ENCODE measurements at regions not wholly inside any gene's neighbourhood (a gene's known extent, or its start where the extent isn't known, plus 50 kb on each side); places are given as distances from the start of the nearest gene placed in this dataset.

DNA sequence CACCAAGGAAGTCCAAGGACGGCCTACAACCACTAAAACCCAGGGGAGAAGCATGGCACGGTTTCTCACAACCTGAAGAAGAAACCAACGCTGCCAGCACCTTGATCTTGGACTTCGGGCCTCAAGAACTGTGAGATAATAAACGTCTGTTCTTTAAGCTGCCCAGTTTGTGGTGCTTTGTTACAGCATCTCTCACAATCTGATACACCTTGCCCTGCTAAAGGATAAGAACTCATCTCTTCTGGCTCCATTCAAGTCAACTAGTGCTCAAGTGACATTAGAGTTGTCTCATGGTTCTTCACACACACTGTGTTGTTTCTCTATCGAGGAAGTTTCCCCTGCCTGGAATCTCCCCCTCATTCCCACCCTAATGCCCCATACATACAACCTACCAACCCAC is 314.4 kb upstream of the RUNX1 start:
- ATAC-seq: no peak
- intact Hi-C loops (cut with micrococcal nuclease): no loop called here

DNA sequence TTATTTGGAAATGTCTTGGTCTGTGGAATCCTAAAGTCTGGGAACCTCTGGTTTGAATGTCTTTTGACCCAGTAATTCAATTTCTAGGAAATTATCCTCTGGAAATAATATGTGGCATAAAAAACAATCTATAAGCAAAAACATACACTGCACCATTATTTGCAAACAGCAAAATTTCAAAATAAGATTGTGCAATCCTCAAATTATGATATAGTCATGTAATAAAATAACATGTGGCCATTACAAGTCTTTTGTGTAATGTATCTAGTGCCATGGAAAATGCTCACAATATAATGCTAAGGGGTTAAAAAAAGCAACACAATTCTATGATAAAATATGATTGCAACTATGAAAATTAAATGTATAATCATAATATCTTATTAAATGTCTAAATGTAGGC is 312.9 kb upstream of the RUNX1 start:
- intact Hi-C loops (cut with micrococcal nuclease): no loop called here
- ATAC-seq (no peak), DNase-seq (no peak)

More for the DNA sequence above, 314.4 kb upstream of the RUNX1 start:
- no peak for DNase-seq

DNA sequence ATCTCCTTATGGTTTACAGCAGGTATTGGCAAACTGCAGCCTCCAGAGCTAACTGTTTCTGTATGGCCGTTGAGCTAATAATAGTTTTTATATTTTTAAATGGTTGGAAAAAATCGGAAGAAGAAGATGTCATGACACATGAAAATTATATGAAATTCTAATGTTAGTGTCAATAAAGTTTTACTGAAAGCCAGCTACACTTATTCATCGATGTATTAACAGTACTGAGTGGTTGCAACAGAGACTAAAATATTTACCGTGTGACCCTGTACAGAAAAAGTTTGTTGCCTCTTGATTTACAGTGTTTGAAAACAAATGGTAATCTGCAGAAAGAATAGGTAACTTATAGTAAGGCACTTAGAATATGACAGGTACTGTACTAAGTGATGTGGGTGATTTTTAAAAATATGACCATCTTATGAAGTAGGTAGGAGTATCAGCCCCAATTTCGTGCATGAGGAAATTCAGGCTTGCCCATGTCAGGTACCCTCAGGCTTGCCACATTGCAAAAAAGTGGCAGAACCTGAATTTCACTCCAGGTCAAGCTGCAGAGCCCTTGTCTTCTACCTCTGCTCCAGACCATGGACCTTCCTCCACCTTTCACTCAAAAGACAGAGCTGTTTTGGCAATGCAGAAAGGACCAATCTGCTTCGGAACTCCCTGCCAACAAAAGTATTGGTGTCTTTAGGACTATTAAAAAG is 311.9 kb upstream of the RUNX1 start:
- DNase-seq (no peak), ATAC-seq (no peak)
- intact Hi-C loops (cut with micrococcal nuclease): no loop called here

DNA sequence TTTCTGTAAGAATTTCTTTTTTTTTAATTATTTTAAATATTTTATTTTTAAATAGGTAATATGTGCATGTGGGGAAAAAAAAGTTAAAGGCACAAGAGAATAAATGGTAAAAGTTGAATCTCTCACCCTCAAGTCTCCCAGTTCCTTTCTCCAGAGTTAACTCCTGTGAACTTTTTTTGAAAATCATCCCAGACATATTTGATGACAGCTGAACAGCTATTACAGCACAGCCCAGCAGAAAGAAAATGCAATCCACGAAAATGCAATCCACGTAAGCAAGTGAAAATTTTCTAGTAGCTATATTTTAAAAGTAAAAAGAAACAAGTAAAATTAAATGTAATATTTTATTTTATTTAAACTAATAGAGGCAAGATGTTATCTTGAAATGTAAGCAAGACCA is 310.0 kb upstream of the RUNX1 start:
- intact Hi-C loops (cut with micrococcal nuclease): no loop called here
- DNase-seq (no peak), ATAC-seq (no peak)

DNA sequence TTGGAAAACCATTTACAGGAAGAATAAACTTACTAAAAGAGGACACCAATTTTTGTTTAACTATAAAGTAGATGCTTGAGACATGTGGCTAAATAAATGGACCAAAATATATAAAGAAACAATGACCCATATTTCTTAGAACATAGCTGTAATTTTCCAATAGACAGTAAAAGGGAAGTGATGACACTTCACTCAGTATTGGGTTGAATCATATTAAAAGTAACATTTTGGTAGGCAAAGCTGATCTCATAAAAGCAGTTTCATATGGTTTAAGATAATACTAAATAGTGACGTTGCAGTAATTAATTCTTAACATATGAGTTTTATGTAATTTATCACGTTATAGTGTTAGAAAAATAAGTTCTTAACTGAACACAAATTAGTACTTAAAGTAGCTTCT is 308.9 kb upstream of the RUNX1 start:
- DNase-seq (no peak), ATAC-seq (no peak)
- intact Hi-C loops (cut with micrococcal nuclease): no loop called here

DNA sequence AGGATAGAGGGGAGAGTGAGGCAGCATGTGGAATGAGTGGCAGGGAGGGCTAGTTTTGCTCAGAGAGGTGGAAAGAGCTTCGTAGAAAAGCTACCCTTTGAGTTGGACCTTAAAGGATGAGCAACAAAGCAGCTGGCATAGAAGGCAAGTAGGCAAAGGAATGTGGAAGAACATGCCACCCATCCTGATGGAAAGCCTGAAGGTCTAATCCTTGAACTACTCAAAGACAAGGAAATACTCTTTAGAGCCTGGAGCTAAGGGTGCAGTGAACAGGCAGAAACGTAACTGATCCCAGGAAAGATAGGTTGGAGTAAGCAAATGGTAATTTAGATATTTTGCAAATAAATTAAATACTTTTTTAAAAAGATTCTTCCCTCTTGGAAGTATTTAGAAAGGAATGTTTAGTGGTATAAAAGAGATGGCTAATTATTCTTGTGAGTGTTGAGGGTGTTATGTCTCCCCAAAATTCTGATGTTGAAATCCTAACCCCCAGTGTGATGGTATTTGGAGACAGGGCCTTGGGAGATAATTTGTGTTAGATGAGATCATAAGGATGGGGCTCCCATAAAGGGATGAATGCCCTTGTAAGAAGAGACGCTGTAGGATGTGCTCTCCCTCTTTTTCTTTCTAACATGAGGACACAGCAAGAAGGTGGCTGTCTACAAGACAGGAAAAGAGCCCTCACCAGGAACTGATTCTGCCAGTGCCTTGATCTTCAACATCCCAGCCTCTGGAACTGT is 308.1 kb upstream of the RUNX1 start:
- ATAC-seq (no peak), DNase-seq (no peak)
- intact Hi-C loops (cut with micrococcal nuclease): no loop called here

DNA sequence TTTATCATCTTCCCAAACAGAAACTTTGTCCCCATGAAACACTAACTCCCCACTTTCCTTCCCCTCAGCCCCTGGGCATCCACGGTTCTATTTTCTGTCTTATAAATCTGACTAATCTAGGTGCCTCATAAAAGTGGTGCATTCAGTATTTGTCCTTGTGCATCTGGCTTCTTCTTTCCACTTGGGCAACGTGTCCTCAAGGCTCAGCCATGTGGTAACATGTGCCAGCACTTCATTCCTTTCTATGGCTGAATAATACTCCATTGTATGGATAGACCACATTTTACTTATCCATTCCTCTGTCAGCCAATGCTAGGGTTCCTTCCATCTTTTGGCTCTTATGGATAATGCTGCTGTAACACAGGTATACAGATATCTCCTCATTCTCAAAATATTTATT is 305.0 kb upstream of the RUNX1 start:
- DNase-seq (no peak), ATAC-seq (no peak)
- intact Hi-C loops (cut with micrococcal nuclease): no loop called here

DNA sequence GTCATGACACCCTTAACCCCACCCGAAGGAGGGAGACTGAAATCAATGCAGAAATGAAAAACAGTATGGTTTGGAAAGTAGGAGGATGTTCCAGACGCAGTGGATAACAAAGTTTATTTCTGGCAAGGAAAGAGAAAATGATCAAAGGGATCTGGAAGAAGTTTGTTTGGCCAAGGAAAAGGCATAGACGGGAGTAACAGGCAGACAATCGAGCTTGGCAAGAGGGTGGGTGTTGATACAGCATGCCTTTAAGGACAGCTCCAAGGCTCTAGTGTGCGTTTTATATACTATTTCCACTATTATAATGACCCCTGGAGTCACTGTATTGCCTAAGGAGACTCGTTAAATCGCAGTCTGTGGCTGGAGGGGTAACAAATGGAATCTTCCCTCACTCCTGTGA is 303.7 kb upstream of the RUNX1 start:
- intact Hi-C loops (cut with micrococcal nuclease): no loop called here
- no peak for DNase-seq
- ATAC-seq: no peak

DNA sequence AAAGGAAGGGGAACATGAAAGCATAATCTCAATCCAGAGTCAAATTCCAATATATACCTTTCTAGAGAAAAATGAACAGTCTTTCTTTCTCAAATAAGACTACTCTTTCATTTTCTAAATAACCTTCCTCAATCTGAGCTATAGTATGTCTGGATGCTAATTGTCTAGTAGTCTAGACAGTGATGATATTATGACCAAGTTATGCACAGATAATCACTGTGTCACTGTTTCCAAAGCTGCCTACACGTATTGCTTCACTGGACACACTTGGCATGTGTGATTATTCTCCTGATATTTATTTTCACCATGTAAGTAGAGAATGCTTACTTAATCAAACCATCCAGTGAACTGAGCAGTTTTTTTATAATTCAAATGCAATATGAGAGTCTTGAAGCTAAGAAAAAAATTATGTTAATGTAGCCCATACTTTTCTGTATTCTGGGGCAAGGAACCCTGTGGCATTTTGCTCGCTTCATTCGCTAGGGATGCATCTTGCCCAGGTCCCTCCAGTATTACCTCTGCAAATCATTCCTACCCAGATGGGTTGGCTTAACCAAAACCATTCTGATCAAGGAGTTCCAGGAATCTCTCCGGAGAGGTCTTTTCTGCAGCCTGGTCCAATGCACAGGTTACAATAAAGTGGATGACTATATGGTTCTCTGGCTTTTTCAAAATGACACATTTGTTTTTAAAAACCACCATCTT is 303.1 kb upstream of the RUNX1 start:
- ATAC-seq (no peak), DNase-seq (no peak)
- intact Hi-C loops (cut with micrococcal nuclease): no loop called here

DNA sequence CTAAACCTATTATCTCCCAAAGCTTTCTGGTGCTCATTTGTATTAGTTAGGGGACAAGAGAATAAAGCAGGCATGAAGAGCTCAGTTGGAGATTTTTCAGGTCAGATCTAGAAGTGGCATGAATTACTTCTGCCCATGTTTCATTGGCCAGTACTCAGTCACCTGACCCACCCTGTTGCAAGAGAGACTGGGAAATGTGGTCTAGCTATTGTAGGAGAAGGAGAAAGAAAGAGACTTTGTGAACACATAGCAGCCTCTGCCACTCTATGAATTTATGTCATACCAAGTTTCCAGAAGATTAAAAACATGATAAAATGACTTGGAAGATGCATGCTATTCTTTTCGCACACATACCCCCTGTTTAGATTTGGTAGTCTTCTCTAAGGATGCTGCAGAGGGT is 302.3 kb upstream of the RUNX1 start:
- intact Hi-C loops (cut with micrococcal nuclease): no loop called here
- no peak for DNase-seq
- ATAC-seq: no peak

DNA sequence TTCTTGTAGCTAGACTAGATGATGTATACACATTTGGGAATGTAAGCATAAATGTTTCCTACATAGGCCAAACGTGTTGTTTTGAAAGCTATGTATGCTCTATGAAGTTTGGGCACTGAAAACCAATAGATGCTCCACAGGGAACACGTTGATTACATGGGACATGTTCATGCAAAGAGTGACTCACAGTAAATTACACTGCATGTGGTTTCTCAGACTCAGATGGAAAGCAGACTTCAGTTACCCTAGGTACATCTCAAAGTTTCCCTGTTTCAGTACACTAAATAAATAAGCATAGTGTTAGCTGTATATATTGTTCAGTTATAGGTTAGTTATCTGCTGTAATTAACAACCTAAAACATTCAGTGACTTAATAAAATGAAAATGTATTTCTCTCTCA is 301.9 kb upstream of the RUNX1 start:
- ATAC-seq (no peak), DNase-seq (no peak)
- intact Hi-C loops (cut with micrococcal nuclease): no loop called here

DNA sequence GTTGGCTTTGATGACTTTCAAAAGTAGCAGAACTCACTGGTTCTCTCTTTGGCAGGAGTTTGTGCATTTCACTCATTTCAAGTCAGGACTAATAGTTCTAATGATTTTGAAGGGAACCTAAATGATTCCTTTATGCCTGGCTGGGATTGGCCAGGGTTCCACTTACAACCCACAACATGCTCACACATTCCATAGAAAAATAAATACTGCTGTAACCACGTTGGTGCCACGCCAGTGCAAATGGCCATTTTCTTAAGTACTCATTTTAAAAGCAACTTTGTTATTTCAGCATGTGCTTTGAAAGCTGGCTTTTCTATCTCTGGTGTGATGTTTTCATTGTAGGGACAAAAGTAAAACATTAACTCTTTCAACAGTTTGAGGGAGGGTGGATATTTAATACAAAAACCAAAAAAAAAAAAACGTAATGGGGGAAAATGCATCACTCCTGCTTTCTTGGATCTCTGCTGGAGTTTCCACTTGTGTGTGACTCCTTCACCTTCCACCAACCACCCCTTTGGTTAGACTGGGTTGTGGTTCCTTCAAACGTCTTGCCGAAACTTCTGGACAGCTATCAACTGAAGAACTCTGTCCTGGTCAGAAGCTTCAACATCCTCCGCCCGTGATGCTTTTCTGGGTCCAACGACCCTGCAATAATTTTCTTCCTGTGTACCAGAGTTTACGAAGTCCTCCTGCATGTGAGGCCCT is 300.4 kb upstream of the RUNX1 start:
- intact Hi-C loops (cut with micrococcal nuclease): no loop called here

DNA sequence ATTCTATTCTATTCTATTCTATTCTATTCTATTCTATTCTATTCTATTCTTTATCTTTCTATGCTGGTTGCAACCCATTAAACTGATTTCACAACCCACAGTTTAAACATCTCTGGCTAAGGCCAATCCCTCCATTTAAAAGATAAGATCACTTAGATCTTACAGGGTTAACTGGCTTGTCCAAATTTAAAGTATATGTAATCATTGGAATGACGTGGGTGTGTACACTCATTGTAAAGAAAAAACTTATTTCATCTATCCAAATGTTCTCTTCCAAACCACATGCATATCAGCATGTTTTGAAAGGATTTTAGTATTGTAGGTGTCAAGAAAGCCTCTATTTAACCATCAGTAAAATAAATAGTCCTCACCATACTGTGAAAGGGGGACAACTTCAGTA is 299.6 kb upstream of the RUNX1 start:
- intact Hi-C loops (cut with micrococcal nuclease): no loop called here
- ATAC-seq: no peak
- DNase-seq: no peak

More for the DNA sequence above, 300.4 kb upstream of the RUNX1 start:
- DNase-seq (no peak), ATAC-seq (no peak)

DNA sequence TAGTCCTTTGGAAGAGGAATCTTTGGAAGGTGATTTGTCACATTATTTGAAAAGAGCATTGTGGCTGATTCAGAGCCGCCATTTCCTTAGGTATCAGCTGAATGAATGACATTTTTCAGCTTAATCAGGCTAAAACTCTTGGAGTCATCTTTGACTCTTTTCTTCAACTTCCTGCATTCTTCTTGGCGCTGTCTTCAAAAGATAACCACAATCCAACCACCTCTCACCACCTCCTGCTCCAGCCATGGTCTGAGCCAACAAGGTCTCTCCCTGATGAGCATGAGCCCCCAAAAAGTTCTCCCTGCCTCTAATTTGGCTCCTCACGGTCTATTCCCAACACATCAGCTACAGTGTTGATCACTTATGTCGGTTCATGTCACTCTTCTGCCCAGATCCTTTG is 297.6 kb upstream of the RUNX1 start:
- ATAC-seq (no peak), DNase-seq (no peak)
- intact Hi-C loops (cut with micrococcal nuclease): no loop called here

DNA sequence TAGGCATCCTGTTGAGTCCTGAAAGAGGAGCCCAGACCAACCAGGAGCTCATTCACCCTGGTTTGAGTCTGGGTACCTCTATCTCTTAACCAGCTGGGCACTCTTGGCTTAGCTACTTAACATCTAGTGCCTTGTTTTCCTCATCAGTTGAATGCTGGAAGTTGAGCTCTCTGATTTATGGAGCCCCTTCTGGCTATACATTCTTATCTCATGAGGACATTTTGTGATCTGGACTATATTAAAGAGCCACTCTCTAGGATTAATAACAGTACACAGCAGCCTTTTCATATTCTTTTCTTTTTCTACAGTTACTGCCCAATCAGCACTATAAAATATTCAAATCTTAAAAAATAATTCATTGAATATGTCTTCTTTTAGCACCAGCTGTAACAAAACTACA is 296.9 kb upstream of the RUNX1 start:
- intact Hi-C loops (cut with micrococcal nuclease): no loop called here
- ATAC-seq (no peak), DNase-seq (no peak)

DNA sequence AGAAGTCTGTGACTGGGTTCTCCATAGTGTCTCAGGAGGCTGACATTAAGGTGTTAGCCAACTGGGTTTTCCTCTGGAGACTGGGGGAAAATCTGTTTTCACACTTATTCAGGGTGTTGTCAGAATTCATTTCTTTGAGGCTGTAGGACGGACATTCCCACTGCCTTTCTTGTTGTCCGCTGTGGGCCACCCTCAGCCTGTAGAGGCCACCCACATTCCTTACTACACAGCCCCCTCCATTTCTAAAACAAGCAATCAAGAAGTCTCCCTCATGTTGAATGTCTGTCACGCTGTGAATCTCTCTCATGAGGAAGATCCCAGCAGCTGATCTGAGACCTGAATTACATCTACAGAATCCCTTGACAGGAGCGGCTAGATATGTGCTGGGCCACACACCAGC is 295.5 kb upstream of the RUNX1 start:
- DNase-seq (no peak), ATAC-seq (no peak)
- intact Hi-C loops (cut with micrococcal nuclease): no loop called here

DNA sequence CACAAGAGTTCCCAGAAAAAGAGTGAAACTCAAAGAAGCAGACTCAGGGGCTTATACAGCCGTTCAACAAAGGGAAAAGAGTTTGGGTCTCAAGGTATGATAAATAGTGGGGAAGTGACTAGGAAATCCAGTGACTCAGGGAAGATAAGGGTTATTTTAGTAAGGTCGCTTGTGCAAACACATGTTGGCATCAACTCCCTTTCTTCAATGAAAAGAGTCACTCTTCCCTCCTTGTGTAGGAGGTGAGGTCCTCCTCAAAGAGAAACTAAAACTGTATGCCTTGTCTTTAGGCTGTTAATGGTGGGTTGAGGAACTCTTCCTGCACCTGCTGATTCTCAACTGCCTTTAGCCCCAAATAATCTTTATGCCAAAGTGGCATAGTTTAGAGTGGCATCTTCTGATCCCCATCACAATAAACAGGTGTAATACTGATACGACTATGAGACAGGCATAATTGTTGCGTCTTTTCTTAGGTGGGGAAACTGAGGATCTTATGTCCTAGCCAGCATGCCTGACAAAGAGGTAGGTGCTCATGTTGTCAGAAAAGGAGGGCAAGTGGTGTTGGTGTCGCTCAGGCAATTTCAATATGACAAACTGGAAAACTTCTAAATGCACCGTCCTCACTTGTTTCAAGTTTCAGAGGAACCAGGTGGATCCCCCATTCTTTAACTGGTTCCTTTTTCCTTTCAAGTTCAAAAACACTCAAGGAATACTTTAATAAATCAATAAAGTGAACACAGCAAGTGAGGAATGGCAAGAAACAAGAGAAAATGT is 294.1 kb upstream of the RUNX1 start:
- DNase-seq: no peak

DNA sequence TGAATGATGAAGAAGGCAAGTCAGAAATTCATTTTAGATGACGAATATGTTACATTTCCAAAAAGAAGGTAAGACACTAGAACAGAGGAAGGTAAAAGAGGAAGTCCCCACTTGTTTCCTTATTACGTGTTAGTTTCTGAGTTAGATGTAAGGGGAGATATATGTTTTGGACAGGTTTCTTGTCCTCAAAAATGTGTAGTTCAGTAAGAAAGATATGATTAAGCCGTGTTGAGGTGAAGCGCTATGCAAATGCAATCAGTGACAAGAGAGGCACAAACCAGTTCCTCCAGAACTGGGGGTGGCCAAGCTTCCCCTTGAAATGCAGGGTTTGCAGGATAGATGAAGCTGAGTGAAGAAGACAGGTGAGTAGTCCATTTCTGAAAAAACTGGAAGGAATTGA is 293.3 kb upstream of the RUNX1 start:
- DNase-seq: no peak
- ATAC-seq: no peak
- intact Hi-C loops (cut with micrococcal nuclease): no loop called here

More for the DNA sequence above, 294.1 kb upstream of the RUNX1 start:
- intact Hi-C loops (cut with micrococcal nuclease): no loop called here
- ATAC-seq: no peak

DNA sequence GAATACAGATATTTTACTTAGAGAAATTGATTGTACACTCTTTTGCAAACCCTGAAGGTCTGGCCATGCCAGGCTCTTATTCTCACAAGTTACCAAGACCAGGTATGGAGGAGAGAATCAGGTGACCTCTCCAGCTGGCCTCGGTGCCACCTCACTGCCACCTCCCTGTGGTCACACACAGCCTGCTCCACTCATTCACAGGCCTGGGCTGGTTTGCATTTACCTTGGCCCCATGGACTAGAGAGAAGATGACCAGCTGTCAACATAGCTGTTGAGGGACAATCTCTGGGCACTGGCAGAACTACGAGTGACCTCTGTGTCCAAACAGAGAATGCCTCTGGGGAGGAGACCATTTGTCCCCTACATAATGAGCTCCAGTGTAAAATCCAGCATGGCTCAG is 291.2 kb upstream of the RUNX1 start:
- intact Hi-C loops (cut with micrococcal nuclease): no loop called here
- ATAC-seq: no peak
- no peak for DNase-seq
